GM23338 (cell line): ENCODE measurements at regions not wholly inside any gene's neighbourhood (a gene's known extent, or its start where the extent isn't known, plus 50 kb on each side); places are given as distances from the start of the nearest gene placed in this dataset.

Experiments used
- ATAC-seq: fragments of 200-7000 bp; cut with Tn5 transposase; 3 replicates; pipeline ENCODE4 v1.9.1; 2020
- DNase-seq: peaks from one replicate; pipeline ENCODE4 v3.0.0-alpha.2; 2015; ENCODE audit warnings: low spot score
- H2AFZ ChIP-seq: fragments of 200-600 bp; sonication (generic); 2 replicates; pipeline ENCODE4 v1.8.0; 2016; ENCODE audit warnings: antibody characterized with exemption, mild to moderate bottlenecking, moderate library complexity
- H3F3A ChIP-seq: fragments of 200-600 bp; sonication (generic); replicated peaks from 2 replicates; pipeline ENCODE4 v1.8.0; 2017; ENCODE audit warnings: antibody characterized with exemption, mixed run types, low read depth
- H3K27ac ChIP-seq: fragments of 200-600 bp; sonication (generic); 2 replicates; pipeline ENCODE4 v1.6.1; 2016; ENCODE audit warnings: low read depth
- H3K27me3 ChIP-seq: fragments of 200-600 bp; sonication (generic); 2 replicates; pipeline ENCODE4 v1.8.0; 2016; ENCODE audit warnings: mild to moderate bottlenecking, mixed run types, moderate library complexity; ENCODE audit not compliant: insufficient read depth
- H3K36me3 ChIP-seq: fragments of 200-600 bp; sonication (generic); 2 replicates; pipeline ENCODE4 v1.8.0; 2016; ENCODE audit warnings: mild to moderate bottlenecking; ENCODE audit not compliant: insufficient read depth
- H3K4me1 ChIP-seq: fragments of 200-600 bp; sonication (generic); 2 replicates; pipeline ENCODE4 v1.8.0; 2016; ENCODE audit warnings: mild to moderate bottlenecking, moderate library complexity; ENCODE audit not compliant: insufficient read depth
- H3K4me2 ChIP-seq: fragments of 200-600 bp; sonication (generic); 2 replicates; pipeline ENCODE4 v1.7.1; 2017; ENCODE audit warnings: mixed run types
- H3K4me3 ChIP-seq: fragments of 200-600 bp; sonication (generic); 2 replicates; pipeline ENCODE4 v1.6.1; 2016; ENCODE audit warnings: mixed run types
- H3K79me2 ChIP-seq: fragments of 200-600 bp; sonication (generic); replicated peaks from 2 replicates; pipeline ENCODE4 v1.8.0; 2017; ENCODE audit warnings: mild to moderate bottlenecking; ENCODE audit not compliant: insufficient read depth
- H3K9me2 ChIP-seq: fragments of 200-600 bp; sonication (generic); 2 replicates; pipeline ENCODE4 v1.8.0; 2017; ENCODE audit not compliant: insufficient read depth
- H4K20me1 ChIP-seq: fragments of 200-600 bp; sonication (generic); replicated peaks from 2 replicates; pipeline ENCODE4 v1.8.0; 2017; ENCODE audit warnings: mild to moderate bottlenecking; ENCODE audit not compliant: insufficient read depth
- H3K27ac Mint-ChIP-seq: 2 replicates; pipeline ENCODE4 v1.8.0; 2020; ENCODE audit warnings: inconsistent platforms, mild to moderate bottlenecking, moderate library complexity, mixed read lengths
- H3K27me3 Mint-ChIP-seq: 3 replicates; pipeline ENCODE4 v1.8.0; 2022; ENCODE audit warnings: low read depth, mild to moderate bottlenecking, moderate library complexity, mixed read lengths, inconsistent platforms; ENCODE audit not compliant: insufficient read depth, poor library complexity
- H3K36me3 Mint-ChIP-seq: 3 replicates; pipeline ENCODE4 v1.8.0; 2021; ENCODE audit warnings: low read depth, mild to moderate bottlenecking, inconsistent platforms, moderate library complexity, mixed read lengths
- H3K4me1 Mint-ChIP-seq: 3 replicates; pipeline ENCODE4 v1.8.0; 2020; ENCODE audit warnings: mild to moderate bottlenecking, inconsistent platforms, mixed read lengths
- H3K4me3 Mint-ChIP-seq: 3 replicates; pipeline ENCODE4 v1.8.0; 2021; ENCODE audit warnings: moderate library complexity, mild to moderate bottlenecking, inconsistent platforms, mixed read lengths
- H3K9me3 Mint-ChIP-seq: 3 replicates; pipeline ENCODE4 v1.8.0; 2020; ENCODE audit warnings: moderate library complexity, mild to moderate bottlenecking, inconsistent platforms, mixed read lengths
- CREB1 ChIP-seq: fragments of 250-450 bp; sonication (Bioruptor Pico); IDR thresholded peaks from 2 replicates; pipeline ENCODE4 v1.5.0; 2020; ENCODE audit warnings: low read depth, mild to moderate bottlenecking, moderate library complexity
- EZH2 ChIP-seq: fragments of 200-600 bp; sonication (generic); IDR thresholded peaks from one replicate; pipeline ENCODE4 v1.8.0; 2017; ENCODE audit warnings: antibody characterized with exemption, mild to moderate bottlenecking, low read depth; ENCODE audit not compliant: unreplicated experiment
- EZH2phosphoT487 ChIP-seq: fragments of 200-600 bp; sonication (generic); IDR thresholded peaks from one replicate; pipeline ENCODE4 v1.8.1; 2018; ENCODE audit warnings: antibody characterized with exemption; ENCODE audit not compliant: unreplicated experiment
- JUNB ChIP-seq: IDR thresholded peaks from one replicate; pipeline ENCODE4 v1.6.1; 2016; ENCODE audit warnings: antibody characterized with exemption; ENCODE audit not compliant: unreplicated experiment
- NANOG ChIP-seq: IDR thresholded peaks from 2 replicates; pipeline ENCODE4 v1.6.1; 2016; ENCODE audit warnings: antibody characterized with exemption, borderline replicate concordance
- POLR2AphosphoS5 ChIP-seq: IDR thresholded peaks from 2 replicates; pipeline ENCODE4 v1.6.1; 2016; ENCODE audit warnings: antibody characterized with exemption, low read depth
- REST ChIP-seq: IDR thresholded peaks from one replicate; pipeline ENCODE4 v1.6.1; 2018; ENCODE audit warnings: antibody characterized with exemption; ENCODE audit not compliant: unreplicated experiment
- STAT1 ChIP-seq: IDR thresholded peaks from one replicate; pipeline ENCODE4 v1.6.1; 2016; ENCODE audit warnings: antibody characterized with exemption; ENCODE audit not compliant: unreplicated experiment
- ZNF114 ChIP-seq: fragments of 250-450 bp; sonication (Bioruptor Pico); IDR thresholded peaks from 2 replicates; pipeline ENCODE4 v1.5.0; 2020; ENCODE audit warnings: mild to moderate bottlenecking, moderate library complexity
- ZNF331 ChIP-seq: fragments of 250-450 bp; sonication (Bioruptor Pico); IDR thresholded peaks from 2 replicates; pipeline ENCODE4 v1.5.0; 2020; ENCODE audit warnings: low read depth, mild to moderate bottlenecking, moderate library complexity
- TF ChIP-seq, protein P1 (sequence below), 2 experiments: fragments of 200-600 bp in 1 of 2; sonication (generic) in 1 of 2; conservative IDR thresholded peaks; 2 replicates each; pipeline versions ENCODE4 v1.5.1 to v1.6.1; 2016 to 2017; ENCODE audit warnings: antibody characterized with exemption in 2 of 2, low read depth in 2 of 2, mild to moderate bottlenecking in 2 of 2, moderate library complexity in 1 of 2

DNA sequence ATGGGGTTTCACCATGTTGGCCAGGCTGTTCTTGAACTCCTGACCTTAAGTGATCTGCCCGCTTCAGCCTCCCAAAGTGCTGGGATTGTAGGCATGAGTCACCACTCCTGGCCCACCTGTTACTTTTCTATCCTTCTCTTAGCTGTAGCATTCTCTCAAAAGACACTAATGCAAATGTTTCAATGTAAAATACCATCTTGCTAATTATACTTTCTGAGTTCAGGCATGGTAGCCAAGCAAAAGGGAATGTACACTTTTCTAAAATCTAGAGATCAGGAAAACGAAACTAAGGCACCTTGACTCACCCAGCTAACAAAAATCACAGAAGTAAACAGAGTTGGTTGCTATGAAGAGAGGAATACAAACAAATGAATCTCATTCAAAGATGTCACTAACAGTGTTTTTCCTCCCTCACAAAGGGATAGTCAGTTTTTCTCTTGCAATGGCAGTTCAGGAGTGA lies 401.0 kb upstream of the NRP1 start:
- no peaks in the 10 kb centered on the region; the same call in 2 of the 3 replicates for H3K9me3 Mint-ChIP-seq
- Histone ChIP-seq H3K4me1 (no peaks in the 10 kb centered on the region), H2AFZ (no peak overlapping the region), H3F3A (no peaks in the 10 kb centered on the region), H4K20me1 (no peaks in the 10 kb centered on the region), H3K4me2 (no peak overlapping the region), H3K9me2 (0 out of 2 replicates have a peak, but pooled peaks cover 8% of the 10 kb centered on the region), H3K79me2 (no peaks in the 10 kb centered on the region), H3K27me3 (no peaks in the 10 kb centered on the region), H3K36me3 (0 out of 2 replicates have a peak, but pooled peaks cover 3% of the 10 kb centered on the region), H3K4me3 (no peak overlapping the region), H3K27ac (no peak overlapping the region)
- no peak overlapping the region for H3K4me3 Mint-ChIP-seq
- TF ChIP-seq EZH2 (no peak), ZNF331 (no peak), CREB1 (CRISPR knock-in tag) (no peak), NANOG (no peak), STAT1 (no peak), EZH2phosphoT487 (no peak), POLR2AphosphoS5 (no peak), REST (no peak), JUNB (no peak), ZNF114 (CRISPR knock-in tag) (no peak)
- TF ChIP-seq, protein P1, sequence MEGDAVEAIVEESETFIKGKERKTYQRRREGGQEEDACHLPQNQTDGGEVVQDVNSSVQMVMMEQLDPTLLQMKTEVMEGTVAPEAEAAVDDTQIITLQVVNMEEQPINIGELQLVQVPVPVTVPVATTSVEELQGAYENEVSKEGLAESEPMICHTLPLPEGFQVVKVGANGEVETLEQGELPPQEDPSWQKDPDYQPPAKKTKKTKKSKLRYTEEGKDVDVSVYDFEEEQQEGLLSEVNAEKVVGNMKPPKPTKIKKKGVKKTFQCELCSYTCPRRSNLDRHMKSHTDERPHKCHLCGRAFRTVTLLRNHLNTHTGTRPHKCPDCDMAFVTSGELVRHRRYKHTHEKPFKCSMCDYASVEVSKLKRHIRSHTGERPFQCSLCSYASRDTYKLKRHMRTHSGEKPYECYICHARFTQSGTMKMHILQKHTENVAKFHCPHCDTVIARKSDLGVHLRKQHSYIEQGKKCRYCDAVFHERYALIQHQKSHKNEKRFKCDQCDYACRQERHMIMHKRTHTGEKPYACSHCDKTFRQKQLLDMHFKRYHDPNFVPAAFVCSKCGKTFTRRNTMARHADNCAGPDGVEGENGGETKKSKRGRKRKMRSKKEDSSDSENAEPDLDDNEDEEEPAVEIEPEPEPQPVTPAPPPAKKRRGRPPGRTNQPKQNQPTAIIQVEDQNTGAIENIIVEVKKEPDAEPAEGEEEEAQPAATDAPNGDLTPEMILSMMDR (conservative IDR thresholded peaks at IDR 0.05; ENCODE audit: low read depth in 2 of 2): no peak
- DNase-seq (no peak), ATAC-seq (no peak)
- no peaks in the 10 kb centered on the region for H3K36me3 Mint-ChIP-seq
- peaks cover 2% of the 10 kb centered on the region for H3K27me3 Mint-ChIP-seq
- H3K4me1 Mint-ChIP-seq: no peaks in the 10 kb centered on the region
- H3K27ac Mint-ChIP-seq: no peak overlapping the region
